Fibroblast of skin of right quadriceps (primary cell): ENCODE measurements at regions not wholly inside any gene's neighbourhood (a gene's known extent, or its start where the extent isn't known, plus 50 kb on each side); places are given as distances from the start of the nearest gene placed in this dataset.
"Not testable (repeated sequence)": the region's sequence is repeated elsewhere in the genome, so short reads cannot be mapped to it uniquely, and the experiment has no call there.

Source experiments
- DNase-seq: peaks from one replicate; pipeline ENCODE4 v3.0.0-alpha.2; 2013

DNA sequence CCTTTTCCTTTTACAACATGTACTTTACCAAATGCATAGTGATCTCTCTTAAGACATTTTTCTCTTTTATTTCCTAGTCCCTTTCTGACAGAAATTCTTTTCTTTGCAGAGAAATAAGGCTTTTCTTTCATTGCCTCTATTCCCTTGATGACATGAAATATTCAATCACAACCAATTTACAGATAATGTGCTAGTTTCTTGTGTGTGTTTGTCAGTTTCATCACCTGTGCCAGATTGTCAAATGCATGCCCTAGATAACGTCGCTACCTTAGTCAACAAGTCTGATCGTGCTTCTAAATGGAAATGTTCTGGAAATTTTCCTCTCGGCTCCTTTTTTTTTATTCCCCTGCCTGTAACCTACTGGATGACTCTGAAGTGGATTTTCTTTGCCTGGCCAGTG, 478.1 kb downstream of the KLF5 start:
- no peak for DNase-seq

DNA sequence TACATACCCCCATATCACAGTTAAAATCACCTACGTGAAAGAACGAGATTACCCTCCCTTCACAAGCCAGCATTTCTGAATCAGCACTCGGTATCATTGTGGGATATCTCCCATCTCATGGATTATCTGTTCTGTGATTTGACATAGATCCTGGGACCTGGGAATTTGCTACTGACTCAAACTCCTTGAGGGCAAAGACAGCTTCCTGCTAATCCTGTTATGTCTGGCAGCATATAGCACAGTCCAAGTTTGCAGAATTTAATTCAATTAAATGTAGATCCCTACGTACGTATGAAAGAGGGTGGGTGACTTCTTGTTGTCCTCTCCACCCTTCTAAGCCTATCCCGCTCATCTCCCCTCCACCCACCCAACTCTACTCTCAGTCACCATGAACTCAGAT, 476.5 kb downstream of the KLF5 start:
- DNase-seq = no peak

DNA sequence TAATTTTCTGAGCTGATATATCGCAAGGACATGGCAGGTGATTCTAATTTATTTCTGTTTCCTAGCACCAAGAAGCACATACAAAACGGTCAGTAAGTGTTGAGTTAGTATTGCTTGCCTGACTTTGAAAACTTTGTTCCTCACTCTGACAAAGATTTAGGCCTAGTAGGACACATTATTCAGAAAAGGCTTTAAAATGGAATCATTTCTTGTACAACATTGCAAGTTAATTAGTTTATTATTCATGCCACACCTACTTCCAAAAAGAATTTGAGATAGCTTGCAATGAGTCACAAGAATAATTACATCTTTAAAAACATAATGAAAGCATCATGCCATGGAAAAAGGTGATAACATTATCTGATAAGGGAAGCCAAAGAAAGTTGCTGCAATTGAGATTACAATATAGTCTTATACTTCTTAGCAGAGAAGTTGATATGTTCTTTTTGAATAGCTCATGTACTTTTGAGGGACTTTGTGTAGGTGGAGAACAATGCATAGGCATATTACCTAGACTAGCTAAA, 474.2 kb downstream of the KLF5 start:
- no peak for DNase-seq

DNA sequence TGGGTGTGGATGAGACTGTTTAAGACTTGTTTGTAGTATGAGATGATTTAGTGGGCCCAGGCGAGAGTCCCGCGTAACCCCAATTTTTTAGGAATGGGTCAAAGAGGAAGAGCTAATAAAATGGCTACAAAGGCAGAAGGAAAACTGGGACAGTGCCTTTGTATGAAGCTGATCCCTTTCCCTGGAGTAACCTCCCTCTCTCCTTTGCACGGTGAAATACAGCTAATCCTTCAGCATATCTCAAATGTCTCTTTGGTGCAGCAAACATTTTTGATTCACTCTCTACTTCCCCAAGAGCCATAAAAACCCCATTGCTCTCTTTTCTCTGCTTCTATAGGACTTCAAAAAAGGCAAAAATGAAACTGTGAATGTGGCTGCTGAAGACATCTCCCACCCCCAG, 473.8 kb downstream of the KLF5 start:
- DNase-seq = no peak

DNA sequence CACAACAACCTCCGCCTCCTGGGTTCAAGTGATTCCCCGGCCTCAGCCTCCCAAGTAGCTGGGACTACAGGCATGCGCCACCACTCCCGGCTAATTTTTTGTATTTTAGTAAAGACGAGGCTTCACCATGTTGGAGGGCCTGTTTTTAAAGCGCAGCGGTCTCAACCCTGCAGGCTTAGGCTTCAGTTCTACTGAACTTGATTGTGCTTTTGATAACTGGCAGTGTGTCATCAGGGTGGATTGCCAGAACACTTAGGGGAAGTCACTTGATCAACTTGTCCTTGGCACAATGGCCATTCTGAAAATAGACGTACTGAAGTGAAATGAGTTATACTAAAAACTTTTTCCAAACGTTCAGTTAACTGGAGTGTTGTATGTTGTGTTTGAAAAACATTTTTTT, 472.2 kb downstream of the KLF5 start:
- no peak for DNase-seq

DNA sequence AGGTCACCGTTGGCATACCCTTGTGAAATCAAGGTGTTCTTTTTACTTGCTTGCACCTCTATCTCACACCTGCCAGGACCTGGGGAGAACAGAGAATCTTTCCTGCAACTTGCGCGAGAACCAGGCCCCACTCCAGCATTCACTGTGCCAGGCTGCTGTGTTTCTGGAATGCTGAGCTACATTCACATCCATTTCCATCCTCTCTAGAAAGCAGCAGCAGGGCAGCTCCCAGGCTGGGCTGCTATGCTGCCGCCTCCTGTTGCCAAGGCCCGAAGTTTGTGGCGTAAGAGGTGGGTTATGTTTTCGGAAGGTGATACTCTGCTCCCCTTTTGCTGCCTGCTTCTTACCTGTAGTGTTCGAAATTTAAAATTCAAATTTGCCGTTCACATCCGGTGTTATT, 464.1 kb downstream of the KLF5 start:
- no peak for DNase-seq

DNA sequence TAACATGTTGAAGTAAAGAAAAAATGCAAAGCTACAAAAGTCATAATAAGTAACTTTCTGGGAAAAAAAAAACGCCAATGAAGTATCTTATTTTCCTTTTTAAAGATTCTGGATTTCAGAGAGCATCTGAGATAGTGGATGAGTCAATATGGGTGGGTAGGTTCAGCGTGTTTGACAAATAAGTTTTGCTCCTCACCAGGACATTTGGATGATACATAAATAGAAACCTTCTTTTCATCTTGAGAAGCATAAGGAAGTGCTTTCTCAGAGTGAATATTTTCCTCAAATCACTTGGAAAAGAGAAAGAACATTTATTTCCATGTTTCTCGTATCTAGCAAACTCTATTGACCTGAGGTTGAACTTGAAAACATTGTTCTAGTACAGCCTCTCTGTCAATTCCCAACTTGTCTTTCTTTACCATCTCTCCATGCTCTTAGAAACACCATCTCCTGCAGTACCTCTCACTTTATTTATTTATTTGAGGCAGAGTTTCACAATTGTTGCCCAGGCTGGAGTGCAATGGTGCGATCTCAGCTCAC, 463.2 kb downstream of the KLF5 start:
- DNase-seq = no peak

DNA sequence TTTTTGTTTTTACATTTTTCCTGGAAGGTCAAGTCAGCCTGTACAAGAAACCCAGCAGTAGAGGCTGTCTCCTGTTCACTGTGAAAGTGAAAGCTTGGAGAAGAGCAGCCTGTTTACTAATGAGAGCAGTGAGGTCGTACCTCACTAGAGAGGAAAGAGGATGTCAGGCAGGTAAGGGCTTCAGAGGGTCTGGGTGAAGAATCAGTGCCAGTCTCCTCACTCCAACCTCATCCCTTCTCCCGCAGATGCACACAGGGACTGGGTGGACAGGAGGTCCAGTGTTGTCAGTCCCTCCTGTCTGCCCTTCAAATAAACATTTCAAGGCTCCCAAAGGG, 462.5 kb downstream of the KLF5 start:
- no peak for DNase-seq

DNA sequence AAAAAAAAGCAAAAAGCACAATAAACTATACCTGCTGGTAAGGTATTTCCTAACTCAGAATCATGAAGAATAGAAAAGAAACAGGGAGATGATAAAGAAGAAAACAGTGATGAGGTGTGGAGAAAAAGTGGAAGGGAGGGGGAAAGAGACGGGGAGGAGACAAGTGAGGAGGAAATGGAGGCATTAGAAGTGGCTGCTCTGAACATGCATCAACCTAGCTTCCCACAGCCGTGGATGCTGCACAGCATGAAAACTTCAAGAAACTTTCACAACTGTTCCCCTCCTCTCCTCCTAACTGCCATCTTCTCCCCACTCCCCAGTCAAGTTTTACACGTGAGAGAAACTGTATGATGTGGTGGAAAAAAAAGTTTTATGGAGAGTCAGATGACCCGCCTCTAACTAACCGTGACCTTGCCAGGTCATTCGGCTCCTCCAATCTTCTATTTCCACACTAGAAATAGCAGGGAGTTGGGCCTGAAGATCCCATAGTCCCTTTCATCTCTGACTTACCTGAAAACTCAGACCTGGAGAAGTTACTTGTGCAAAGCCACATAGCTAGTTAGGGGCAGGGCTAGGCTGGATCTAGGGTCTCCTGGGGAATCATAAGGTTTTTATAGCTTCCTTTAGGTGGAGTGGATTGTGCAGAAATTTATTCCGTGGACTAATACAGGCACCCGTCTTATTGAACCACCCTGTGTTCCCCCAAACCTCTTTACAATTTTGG, 461.9 kb downstream of the KLF5 start:
- no peak for DNase-seq

DNA sequence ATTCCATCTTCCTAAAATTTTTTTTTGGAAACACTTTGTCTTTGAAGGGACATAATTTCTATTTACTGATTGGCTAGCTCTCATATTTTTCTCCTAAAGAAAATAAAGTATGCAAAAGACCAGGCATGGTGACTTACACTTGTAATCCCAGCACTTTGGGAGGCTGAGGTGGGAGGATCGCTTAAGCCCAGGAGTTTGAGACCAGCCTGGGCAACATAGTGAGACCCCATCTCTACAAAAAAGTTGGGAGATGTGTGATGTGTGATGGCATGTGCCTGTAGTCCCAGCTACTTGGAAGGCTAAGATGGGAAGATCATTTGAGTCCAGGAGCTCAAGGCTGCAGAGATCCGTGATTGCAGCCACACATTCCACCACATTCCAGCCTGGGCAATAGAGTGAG, 461.3 kb downstream of the KLF5 start:
- DNase-seq = not testable (repeated sequence)

DNA sequence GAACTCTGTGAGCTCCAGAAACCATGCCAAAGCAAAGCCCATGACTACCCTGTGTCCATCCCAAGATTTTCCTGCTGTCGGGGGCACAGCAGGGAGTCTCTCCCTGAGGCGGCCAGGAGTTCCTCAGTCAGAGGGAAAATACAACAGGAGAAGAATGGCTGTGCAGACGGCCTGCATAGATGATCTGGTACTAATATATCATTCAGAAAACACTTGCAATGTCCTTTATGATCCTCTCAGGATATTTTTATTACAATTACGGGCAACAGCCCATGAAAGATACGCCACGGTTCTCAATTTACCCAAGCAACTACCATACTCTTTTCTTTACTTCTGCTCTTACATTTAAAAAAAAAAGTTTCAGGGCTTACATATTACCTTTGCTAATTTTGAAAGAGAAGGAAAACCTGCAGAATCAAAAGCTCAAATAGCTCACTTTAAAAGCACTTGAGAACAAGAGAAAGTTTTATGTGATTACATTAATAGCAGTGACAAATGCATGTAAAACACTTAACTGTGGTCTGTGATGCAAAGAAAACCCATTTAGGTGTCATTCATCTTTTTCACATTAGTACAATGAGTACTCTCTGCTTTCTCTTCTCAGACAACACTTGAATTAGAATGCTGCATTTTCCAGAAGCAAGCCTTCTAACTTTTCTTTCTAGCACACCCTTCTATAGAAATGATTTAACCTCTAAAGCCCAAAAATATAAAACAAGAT, 460.8 kb downstream of the KLF5 start:
- DNase-seq = no peak

DNA sequence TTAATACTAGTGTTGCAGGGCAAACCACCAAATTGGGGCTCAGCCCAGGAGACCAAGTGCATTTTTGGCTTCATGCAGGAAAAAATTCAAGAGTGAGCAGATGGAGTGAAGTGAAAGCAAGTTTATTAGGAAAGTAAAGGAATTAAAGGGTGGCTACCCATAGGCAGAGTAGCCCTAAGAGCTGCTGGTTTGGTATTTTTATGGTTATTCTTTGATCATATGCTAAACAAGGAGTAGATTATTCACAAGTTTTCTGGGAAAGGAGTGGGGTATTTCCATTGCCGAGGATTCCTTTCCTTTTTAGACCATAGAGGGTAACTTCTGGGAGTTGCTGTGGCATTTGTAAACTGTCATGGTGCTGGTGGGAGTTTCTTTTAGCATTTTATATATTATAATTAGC, 459.0 kb downstream of the KLF5 start:
- no peak for DNase-seq

DNA sequence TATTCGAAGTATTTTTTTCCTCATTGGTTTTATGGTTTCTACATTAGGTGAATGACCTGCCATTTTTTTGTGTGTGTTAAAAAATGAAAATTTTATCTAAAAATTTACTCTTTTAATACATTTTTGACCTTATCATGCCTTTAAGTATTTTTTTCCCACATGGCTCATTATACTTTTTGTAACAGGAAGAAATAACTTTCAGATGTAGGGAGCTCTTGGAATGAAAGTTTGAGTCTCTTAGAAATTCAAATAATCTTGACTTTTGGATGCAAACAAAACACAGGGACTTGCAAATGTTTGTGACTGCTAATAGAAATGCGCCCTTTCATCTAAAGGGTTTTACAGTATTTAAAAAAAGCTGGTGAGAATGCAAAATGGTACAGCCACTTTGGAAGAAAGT, 457.9 kb downstream of the KLF5 start:
- DNase-seq = no peak

DNA sequence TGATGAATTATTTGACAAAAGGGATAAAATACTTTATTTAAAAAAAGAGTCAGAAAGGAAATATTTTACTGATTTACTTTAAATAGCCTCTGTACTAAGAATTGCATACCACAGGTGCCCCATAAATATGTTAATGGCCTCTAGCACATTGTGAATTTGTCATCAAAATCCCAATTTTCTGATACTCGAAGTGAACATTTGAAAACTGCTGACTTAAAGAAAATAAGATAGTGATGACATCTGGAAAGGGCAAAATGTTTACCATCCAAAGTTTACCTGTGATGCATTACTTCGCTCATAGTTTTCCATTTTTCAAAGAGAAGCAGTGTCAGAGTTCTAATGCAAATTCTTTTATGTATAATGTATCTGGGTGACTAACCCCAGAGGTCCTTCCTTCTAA, 455.4 kb downstream of the KLF5 start:
- DNase-seq = no peak

DNA sequence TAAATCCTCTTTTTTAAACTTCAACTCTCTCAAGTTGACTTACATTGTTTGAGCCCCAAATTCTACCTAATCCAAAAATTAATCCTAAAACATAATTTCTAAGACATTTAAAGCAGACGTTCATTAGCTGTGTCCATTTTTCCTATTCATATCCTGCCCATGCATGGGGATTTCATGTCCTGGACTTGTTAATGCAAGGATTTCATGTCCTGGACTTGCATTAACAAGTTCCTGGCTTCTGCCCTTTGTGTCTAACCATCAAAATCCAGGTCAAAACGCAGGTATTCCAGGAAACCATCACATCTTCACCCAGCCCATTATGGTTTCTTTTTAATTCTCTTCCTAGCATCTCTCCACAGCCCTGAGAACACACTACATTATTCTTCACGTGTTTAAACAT, 454.9 kb downstream of the KLF5 start:
- DNase-seq = no peak

DNA sequence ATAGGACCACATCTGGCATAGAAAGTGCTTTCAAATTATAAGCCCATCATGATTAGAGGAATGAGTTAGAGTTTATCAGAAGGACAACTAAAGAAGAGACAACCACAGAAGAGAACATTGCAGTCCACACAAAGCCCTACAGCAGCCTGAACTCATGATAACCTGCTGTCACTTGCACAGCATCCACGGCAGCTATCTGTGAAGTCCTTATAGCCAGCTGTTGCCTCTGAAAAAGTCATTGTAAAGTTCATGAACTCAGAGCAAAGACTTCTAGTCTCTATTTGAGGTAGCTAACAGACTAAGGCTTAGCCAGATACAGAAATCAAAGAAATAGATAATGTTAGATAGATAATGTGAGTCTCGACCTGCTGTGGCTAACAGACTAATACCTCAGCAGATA, 450.0 kb downstream of the KLF5 start:
- no peak for DNase-seq

DNA sequence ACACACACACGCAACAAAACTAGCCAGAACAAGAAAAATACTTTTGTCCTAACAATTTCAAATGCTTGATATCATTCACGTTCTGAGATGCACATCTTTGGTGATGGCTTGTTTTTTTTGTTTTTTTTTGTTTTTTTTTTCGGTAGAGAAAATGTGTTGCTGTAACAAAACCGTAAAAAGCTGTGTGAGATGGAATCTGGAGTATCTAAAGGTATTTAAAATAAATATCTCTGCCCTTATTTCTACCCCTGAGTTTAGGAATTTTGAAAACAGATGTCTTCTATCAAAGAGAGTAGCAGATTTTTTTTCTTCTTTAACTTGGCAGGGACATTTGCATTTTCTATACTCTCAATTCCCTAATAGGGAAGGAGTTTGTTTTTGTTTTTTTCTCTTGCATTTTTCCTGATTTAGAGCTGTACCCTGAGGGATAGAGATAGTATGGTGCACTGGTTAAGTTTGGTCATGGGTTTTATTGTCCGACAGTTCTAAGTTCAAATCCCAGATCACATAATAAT, 446.6 kb downstream of the KLF5 start:
- no peak for DNase-seq

DNA sequence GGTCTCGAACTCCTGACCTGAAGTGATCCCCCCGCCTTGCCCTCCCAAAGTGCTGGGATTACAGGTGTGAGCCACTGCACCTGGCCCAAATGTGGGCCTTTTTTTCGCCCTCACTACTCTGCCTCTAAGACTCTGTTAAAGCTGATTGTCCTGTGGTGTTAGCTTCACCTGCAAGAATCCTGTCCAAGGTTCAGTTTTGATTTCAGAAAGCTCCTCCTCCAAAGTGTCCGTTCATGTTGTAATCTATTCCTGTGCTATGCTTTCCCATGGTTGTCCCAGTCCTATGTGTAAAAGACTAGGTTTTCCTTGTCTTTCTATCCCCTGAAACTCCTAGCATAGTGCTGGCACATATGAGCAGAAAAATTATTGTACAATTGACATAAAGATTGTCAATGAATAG, 440.9 kb downstream of the KLF5 start:
- no peak for DNase-seq

DNA sequence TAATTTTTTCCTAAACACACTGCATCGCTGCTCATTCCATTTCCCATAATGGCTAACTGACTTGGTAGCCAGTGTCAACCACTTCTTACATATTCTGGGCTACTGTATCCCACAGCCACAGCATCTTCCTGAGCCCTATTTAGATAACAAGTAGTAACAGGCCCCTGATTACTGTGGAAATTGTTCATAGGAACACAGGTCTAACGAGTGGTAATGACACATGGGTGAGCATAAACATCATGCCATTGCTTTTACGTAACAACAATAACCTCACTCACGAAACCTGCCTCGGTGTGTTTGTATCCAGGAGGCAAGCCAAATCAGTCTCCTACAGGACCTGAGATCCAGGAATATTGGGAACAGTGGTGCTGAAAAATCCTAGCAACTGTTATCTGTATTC, 438.6 kb downstream of the KLF5 start:
- DNase-seq = no peak

DNA sequence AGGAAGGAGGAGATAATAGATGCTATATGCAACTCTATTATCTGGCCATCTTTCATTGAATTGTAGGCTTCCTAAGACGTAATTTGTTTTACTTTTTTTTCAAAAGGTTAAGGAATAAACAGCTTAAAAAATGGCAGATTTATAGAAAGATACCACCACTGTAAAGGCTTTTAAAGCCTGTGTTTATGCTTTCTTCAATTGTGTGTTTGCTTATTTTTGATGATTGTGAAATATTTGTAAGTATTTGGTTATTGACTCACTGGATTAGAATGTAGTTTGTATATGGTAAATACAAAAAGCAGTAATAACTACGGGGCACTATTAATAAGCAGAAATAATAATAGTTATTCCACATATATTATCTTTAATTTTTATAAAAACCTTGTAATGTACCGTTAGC, 437.9 kb downstream of the KLF5 start:
- DNase-seq = no peak

DNA sequence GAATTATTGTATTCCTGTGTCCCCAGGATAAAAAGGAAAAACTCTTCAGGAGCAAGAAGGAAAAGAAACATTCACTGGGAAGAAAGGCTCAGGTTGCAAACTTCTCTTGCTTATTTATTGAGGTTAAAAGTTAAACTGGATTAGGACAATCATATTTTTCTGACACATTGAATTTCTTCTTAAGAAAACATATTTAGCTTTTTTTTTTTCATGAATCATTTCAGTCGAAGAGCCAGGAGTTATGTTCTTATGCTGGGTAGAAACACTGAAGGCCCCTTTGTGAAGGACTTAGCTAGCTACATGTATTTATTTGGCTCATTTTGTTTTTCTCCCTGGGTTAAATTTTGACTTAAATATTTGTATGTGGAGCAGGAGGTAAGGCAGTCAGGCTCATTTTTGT, 434.0 kb downstream of the KLF5 start:
- no peak for DNase-seq

DNA sequence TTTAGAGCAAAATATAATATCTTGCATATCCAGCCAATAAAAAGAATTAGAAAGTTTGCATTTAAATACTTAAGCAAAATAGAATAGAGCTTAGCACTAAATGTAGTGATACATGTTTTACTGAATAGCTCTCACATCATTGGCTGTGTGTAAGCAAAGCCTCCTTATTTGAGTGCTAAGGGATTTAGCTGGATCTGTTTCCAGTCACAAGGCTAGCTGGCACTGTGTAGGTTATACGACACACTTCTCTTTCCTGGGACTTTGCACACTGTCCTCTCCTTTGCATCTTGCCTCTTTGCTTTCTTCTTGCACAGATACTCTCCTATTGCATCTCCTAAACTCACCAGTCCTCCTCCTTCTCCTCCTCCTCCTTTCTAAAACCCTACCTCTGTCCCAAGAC, 423.8 kb downstream of the KLF5 start:
- DNase-seq = no peak

DNA sequence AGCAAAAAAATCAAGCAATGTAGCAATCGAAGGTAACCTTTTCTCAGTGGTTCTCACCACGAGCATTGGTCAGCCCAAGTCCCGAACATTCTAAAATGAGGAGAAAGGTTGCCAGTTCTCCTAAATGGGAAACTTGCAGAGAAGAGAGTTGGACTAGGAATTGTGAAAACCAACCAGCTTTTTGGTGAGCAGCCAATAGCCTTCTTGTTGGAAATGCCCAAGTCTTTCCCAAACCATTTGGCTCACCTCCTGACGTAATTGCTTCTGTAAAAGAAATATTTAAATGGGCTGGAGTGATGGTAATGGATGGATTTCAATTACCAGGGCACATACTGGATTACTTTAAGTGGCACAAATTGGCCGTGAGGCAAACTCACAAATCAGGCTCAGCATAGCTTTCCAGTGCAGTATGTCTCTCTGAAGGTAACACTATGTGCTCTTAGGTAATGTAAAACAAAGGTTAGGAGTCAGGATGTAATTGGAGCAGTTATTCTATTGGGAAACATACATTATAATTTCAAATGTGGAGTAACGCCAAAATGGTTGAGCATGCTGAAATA, 423.2 kb downstream of the KLF5 start:
- DNase-seq = no peak
